ENCODE measurements at regions not wholly inside any gene's neighbourhood (a gene's known extent, or its start where the extent isn't known, plus 50 kb on each side); places are given as distances from the start of the nearest gene placed in this dataset.

DNA sequence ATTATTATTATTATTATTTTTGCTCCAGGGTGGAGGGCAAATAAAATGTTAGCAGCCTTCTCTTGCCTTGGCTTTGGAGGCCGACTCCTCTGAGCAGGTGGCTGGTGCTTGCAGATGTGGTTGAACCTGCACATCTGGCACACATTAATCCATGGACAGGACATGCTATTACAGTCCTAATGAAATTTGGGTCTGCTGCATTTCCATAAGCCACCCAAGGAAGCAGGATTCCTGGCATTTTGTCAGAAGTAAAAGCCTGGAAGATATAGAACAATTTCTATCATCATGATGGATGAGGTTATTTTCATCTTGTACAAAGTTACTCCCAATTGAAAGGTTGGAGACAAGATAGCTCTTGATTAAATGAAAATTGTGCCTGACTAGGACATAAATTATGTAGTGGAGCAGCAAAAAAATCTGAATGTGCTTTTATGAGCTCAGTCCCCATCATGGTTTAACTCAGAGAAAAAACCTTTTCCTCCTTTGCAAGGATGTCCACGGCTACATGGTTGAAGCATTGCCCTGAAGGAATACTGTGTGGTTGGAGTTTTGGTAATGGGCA, 130.9 kb upstream of the RGMA start:
- DNase-seq = no peak

DNA sequence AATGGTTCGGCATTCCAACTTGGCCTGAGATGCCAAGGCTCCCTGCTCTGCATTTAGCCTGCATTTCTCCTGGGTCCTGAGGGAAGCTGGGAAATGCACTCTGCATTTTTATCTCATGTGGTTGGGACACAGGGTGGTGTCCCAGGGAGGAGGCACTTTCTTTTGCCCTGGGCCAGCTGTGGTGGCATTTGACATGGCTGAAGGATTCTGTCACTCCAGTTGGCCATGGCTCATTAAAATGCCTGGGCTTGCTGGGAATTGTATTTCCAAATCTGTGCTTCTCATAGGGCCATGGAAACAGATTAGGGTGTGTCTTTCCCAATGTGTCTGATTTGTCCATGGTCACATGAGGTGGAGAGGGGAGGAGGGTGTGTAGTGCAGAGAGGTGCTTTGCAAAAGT, 128.3 kb upstream of the RGMA start:
- DNase-seq = no peak

DNA sequence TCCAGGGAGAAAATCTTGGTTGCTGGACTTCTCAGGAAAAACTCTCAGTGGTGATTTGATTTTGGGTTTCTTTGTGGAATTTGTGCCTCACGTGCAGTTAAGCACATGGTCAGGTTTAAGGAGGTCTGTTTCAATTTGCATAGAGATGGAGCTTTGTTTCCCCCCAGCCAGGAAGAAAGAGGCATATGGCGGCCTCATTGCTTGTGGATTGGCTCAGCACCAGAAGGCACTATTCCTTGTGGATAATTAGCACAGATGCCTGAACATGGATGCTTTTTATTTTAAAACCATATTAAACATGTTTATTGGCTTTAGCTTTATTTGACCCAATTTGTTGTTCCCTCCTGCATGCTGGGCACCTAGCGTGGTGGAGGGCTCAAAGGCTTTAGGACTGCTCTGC, 125.1 kb upstream of the RGMA start:
- DNase-seq = no peak

DNA sequence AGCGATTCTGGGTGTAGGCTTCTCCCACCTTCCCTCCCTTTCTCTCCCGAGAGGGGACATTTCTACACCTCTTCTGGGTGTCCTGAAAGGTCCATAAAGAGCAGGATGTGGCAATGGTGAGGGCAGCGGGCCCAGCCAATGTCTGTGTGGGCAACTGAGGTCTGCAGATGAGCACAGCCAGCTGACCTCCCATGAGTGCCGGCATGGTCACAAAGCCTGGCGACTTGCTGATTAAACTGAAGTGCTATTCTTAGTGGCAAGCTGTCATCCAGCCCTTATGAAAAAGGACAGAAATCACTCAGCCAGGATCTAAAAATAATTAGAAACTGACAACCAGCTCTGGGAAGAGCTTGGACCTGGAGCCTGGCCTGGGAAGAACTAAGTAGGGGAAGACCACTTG, 124.3 kb upstream of the RGMA start:
- no peak for DNase-seq

DNA sequence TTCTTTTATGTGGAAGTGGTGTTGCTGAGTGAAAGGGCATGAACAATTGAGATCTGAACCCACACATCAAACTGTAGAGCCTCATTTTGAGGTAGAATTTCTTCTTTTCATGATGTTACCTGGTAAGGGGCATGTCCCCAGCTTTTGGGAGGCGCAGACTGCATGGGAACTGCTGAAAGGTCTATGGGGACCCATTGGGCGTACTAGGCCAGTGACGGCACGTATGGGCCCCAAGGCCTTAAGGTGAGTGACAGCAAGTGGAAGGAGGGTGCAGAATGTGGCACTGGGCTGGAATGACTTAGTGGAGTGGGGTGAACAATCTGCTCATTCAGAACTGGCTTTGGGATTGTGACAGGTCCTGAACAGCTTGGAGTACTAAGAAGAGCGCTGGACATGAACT, 123.6 kb upstream of the RGMA start:
- DNase-seq = no peak

DNA sequence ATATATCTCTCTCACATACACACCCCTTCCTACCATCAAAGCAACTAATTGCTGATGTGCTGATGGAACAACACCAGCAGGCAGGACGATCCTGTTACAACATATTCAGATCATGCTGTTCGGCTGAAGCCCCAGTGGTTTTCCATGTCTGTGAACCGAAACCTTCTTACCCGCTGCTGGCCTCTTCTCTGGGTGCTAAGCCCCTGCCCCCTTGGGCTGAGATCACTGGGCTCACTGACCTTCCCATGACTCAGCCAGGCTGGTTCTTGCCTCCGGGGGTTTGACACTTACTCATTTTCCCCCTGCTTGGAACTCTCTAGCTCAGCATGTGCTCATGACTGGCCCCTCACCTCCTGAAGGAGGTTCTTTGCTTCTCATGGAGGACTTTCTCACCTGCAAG, 122.0 kb upstream of the RGMA start:
- DNase-seq = no peak

DNA sequence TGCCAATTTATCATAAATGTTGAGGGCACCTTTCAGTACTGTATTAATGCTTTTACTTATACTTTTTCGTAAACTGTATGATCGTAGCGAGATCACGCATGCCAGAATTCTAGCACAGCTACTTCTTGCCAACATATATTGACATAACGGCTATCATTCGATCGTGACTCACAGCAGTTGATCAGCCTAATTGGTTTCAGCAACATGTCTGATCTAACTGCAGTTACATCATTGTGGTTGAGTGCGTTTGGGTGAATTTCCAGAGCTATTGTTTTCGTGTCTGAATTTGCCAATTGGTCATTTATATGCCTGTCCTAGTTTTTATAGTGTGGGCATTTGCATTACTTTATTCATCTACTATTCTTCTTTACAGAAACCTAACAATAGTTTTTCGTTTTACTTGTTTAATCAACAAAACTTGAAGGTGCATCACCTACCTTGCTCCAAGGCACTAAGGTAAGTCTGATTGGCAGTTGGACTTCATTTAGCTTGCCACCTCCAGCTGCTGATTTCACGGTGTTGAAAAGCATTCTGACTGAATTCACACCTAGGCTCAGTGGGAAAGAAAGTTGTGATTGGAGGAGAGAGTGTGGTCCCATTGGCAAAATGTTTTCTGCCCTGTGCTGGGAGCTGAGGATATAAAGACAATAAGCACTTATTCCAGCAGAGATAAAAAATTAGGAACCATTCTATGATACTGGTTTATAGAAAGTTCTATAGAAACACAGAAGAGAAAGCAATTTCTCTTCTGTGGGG, 120.9 kb upstream of the RGMA start:
- DNase-seq = no peak

DNA sequence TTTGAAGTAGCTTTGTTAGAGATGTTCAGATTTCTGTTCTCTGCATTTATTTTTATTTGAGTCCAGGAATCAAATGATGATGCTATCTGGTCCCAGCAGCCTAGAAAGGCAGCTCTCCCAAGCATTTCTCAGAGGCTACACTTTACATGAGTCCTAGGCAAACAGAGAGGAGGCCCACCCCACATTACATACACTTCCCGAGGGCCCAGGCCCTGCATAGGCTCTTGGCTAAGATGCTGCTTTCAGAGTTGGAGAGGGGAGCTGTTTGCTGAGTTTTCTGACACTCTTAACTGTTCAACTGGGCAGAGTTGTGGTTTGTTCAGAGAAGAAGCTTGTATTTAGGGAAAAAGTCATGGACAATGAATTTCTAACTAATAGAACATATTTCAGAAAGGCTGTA, 117.9 kb upstream of the RGMA start:
- no peak for DNase-seq

DNA sequence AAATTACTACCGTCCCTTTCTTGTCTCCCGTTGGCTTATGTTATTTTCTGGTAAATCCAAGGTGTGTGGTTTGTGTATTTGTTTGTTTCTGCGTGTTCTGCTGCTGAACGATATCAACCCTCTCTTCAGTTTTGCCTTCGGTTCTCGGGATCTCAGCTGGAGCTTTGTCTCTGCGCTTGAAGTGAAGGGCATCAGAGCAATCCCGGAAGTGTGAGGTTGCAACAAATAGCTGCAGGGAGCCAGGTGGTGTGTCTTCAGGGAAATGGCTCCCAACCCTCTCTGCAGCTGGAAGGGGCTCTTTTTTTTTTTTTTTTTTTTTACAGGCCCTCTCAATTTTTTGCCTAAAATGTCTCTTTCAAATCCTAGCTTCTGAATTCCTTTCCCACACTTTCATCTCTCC, 116.4 kb upstream of the RGMA start:
- no peak for DNase-seq

DNA sequence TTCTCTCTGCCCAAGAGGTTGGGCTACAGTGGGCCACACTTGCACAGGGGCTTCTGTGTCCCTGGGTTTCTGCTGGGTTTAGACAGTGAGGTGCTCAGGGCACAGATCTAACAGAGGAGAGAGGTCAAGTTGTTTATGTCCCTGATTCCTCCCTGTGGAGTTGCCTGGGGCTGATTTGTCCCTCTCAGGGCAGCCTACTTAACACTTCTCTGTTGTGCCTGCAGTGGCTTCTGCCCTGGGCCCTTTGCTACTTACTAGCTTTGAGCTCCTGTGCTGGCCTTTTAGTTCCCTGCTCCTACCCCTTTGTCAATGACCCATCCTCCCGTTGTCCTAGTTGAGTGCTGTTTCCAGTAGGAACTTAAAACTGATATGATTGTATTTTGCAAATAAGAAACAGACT, 114.0 kb upstream of the RGMA start:
- no peak for DNase-seq

DNA sequence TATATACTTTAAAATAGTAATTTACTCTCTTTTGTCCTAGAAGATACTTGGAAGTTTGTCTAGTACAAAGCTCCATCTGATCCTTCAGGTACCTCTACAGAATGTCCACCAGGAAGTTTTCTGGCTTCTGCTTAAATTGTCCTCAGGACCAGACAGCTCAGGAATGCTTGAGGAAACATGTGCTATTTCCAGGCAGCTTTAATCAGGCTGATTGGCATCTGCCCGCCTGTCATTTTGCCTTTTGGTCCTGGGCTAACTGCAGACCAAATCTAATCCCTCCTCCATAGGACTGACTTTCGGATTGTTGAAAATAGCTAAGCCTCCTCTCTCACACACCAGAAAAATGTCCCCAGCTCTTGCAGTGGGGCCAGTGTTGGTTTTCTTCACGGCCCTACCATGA, 113.4 kb upstream of the RGMA start:
- DNase-seq = no peak

DNA sequence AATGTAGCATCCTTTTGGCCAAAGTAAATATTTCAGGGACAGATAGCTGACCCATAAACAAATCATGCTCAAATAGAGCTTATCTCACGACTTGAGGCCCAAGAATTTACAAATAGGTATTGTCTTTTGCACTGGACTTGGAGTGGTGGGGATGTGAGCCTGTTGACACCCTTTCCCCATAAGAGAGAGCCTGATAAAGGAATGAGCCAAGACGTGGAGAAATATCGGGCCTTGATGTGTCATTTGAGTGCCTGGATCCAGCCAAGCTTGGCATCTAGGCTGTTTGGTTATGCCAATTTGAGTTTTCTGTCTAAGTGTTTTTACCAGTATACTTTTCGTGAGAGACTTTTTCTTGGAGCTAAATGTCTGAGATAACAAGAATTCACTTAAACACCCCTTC, 112.9 kb upstream of the RGMA start:
- no peak for DNase-seq

DNA sequence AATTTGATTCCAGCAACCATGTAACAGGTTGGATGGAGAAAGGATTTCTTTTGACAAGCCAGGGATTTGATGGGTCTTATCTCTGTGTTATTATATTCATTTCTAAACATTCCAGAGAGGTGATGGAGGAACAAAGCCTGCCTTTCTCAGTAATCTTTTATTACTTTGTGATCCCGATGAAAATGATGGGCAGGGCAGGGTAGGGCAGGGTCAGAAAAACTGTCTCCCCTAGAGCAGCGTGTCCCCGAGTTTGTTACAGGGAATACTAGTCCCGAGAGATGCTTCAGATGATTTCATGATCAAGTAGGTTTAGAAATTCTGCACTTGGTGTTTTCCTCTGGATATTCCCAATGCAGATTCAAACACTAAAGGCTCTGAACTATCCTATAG, 111.8 kb upstream of the RGMA start:
- no peak for DNase-seq

DNA sequence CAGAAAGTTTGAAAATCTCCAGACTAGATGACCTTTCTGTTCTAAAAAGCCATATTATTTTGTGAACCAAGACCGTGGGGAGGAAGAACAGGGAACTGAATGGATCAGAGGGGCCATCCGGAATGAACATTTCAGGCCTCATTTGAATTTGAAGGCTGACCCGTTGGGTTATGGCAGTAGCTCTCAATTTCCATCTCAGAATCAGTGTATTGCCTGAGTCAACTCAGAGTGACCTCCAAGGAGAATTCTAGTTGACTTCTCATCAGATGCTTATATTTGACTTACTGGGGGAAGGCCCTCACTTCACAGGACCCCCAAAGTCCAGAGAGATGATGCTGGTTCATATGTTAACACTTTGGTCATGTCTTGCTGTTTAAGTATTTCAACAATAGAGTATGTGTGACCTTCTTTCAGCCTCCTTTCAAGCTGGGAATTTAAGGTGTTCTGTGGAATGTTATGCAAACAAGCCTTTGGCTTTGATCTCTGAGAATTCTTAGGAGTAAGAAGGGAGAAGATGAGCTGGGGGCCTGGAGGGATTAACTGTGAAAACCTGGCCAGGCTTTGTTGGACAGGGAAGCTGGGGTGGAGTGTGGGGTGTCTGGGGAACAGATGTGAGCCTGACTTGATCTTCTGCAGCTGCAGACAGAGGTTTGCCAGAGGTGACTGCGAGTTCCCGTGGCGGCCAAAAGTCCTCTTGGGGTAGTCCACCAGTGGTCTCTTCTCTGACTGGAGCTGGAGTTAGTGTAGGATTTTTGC, 111.2 kb upstream of the RGMA start:
- DNase-seq = no peak

DNA sequence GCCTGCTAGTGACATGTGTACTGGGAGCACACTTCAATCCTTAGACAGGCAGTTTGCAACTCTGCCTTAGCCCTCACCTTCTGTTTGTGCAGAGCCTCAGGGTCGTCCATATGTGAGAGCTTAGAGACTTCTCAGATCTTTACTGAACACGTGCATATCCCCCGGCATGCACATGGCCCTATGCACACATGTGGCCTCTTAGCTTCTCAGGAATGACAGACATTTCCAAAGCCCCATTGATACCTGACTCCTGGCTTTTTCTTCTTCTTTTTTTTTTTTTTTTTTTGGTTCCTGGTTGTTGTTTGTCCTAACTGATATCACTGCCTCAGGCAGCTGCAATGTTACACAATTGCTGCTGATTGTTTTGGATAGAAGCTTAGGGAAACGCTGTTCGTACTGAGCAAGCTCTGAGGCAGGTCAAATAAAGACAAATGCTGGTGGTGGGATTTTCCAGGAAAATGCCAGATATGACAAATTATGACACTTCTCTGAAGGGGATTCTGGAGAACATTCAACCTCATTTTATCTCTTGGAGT, 107.2 kb upstream of the RGMA start:
- DNase-seq = no peak

DNA sequence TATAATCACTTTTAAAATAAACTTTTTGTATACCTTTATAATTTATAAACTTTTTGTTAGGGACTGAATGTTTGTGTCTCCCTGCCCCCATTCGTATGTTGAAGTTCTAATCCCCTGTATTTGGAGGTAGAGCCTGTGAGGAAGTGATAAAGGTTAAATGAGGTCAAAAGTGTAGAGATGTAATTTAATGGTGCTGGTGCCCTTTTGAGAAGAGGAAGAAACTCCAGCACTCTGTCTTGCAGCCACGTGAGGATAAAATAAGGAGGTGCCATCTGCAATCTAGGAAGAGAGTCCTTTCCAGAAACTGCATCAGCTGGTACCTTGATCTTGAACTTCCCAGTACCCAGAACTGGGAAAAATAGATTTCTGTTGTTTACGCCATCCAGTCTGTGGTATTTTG, 106.1 kb upstream of the RGMA start:
- DNase-seq = no peak

DNA sequence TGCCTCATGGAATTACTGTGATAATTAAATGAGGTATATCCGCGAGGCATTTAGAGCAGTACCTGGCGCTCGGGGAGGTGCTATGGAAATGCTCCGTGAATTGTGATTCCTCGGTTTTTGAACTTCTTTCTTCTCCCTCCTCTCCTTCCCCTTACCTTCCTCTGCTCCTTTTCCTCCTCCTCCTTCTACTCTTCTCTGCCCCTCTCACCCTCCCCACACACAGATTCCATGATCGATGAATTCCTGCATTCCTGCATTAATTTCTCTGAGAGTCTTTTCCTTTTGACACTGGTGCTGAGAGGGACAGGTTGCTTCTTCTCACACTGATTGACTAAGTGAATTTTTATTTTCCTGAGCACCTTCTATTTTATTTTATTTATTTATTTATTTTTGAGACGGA, 101.2 kb upstream of the RGMA start:
- no peak for DNase-seq

DNA sequence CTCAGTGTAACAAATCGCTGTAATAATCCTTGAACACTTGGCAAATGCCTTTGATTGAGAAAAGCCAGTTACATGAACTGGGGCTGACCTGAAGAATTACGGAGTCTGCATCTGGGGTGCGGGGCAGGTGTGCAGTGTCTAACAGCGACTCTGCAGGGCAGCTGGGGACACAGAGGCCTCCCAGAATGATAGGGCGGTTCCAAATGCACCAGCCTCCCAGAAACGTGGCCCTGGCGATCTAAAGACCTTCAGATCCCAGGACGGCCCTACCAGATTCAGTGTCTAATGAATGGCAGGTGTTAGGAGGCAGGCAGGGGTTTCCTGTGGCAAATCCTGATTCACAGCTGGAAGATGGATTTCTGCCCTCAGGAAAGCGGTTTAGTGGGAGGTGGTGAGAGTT, 100.5 kb upstream of the RGMA start:
- DNase-seq = no peak

DNA sequence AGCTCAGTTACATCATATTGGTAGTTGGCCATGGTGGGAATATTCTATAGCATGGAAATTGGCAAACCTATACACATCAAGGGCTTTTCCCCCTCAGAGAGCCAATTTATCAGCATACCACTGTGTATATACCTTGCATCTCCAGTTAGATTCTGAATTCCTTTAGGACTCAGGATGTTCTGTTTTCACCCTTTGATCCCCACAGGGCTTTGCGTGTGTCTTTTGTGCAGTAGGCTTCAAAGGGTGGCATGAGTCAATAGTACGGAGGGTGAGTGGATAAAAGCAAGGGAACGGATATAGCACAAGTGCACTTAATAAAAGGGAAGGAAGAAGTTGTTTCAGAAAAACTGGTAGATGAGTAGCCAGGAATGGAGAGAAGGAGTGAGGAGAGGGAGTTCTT, 99.2 kb upstream of the RGMA start:
- DNase-seq = no peak

DNA sequence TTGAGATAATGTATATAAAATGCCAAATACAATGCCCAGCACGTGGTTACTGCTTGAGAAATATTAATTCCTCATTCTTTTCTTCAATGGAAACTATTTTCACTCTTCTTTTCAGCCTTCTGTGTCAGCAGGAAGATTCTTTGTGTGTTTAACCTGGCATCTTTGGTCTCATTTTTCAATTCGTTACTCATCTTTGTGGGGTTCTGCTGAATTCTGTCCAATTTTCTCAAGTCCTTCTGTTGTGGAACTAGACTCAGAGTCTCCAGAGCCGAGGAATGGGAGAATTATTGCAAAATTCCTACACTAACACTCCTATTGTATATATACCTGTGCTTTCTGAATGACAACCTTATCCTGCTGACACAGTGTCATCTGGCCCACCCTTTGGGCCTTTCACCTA, 96.8 kb upstream of the RGMA start:
- DNase-seq = no peak

DNA sequence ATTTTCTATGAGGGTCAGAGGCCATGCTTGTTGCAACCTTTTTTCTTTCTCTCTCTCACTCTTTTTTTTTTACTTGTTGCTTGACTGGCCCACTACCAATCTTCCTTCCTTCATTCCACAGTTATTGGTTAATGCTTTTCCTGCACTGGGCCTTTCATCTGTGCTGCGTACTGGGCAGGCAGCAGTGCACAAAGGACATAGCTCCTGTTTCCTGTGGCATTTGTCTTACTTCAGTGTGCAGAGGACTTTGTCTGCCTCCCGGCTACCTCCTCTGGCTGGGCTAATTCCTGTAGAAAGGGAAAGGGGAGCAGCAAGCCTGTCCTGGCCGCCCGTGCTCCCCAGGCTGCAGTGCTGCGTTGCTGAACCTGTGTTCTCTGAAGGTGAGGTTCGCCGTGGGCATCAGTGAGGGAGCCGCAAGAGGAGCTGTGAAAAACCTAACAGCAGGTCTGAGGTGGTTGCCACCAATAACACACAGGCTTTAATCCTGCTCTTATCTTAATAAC, 93.7 kb upstream of the RGMA start:
- DNase-seq = no peak

DNA sequence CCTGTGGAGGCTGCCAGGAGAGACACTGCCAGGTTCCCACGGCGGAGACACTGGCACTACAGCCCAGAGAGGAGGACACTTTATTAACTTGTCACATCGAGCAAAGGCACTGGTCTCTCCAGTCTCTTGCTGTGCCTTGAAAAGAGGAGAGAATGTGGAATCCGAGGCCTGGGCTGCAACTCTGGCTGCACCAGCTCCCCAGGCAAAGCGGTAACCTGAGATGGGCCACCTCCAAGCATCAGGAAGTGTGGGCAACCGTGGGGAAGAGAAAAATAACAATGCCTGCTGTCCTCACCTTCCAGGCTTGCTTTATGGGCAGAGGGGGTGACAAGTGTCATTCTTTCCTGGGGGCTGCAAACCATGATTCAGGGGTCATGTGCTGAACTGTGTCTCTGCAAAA, 91.6 kb upstream of the RGMA start:
- no peak for DNase-seq

DNA sequence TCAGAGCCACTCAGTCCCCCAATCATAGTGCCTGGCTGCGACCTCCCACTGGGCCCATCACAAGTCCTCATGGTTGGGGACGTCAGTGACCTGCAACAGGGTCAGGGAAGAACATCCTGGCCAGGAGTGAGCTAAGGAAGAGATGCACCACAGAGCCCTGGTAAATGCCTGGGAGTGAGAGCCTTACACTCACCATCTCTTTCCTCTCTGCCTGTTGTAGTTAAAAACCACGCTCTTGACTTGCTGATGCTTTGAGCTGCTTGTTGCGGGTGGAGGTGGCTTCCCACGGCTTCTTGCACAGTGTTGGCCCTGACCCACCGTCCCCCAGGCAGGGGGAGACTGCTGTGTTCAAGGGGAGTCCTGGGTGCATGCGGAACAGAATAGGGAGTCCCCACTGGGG, 91.1 kb upstream of the RGMA start:
- no peak for DNase-seq

DNA sequence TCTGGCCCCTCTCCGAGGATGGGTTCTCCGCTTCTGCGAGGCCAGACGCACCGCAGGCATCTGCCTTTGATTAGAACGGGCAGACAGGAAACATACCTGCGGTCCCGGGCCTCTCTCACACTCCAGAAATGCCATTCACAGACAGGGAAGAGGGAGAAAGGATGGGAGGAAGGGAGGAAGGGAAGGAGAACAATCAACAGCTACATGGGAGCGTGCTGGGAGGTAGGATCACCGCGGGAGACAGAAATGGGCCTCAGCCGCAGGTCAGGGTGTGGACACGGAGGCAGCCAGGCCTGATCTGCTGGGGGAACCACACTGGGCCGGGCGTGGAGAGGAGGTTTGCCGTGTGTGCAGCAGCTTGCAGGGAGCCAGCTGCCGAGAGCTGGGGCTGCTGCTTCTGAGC, 90.7 kb upstream of the RGMA start:
- DNase-seq = no peak

All from right forelimb (tissue), 1 donor.